GM23338 (cell line): ENCODE measurements at regions not wholly inside any gene's neighbourhood (a gene's known extent, or its start where the extent isn't known, plus 50 kb on each side); places are given as distances from the start of the nearest gene placed in this dataset.

ENCODE experiments used
- ATAC-seq: fragments of 200-7000 bp; cut with Tn5 transposase; 3 replicates; pipeline ENCODE4 v1.9.1; 2020
- DNase-seq: peaks from one replicate; pipeline ENCODE4 v3.0.0-alpha.2; 2015; ENCODE audit warnings: low spot score
- H2AFZ ChIP-seq: fragments of 200-600 bp; sonication (generic); 2 replicates; pipeline ENCODE4 v1.8.0; 2016; ENCODE audit warnings: antibody characterized with exemption, mild to moderate bottlenecking, moderate library complexity
- H3F3A ChIP-seq: fragments of 200-600 bp; sonication (generic); replicated peaks from 2 replicates; pipeline ENCODE4 v1.8.0; 2017; ENCODE audit warnings: antibody characterized with exemption, mixed run types, low read depth
- H3K27ac ChIP-seq: fragments of 200-600 bp; sonication (generic); 2 replicates; pipeline ENCODE4 v1.6.1; 2016; ENCODE audit warnings: low read depth
- H3K27me3 ChIP-seq: fragments of 200-600 bp; sonication (generic); 2 replicates; pipeline ENCODE4 v1.8.0; 2016; ENCODE audit warnings: mild to moderate bottlenecking, mixed run types, moderate library complexity; ENCODE audit not compliant: insufficient read depth
- H3K36me3 ChIP-seq: fragments of 200-600 bp; sonication (generic); 2 replicates; pipeline ENCODE4 v1.8.0; 2016; ENCODE audit warnings: mild to moderate bottlenecking; ENCODE audit not compliant: insufficient read depth
- H3K4me1 ChIP-seq: fragments of 200-600 bp; sonication (generic); 2 replicates; pipeline ENCODE4 v1.8.0; 2016; ENCODE audit warnings: mild to moderate bottlenecking, moderate library complexity; ENCODE audit not compliant: insufficient read depth
- H3K4me2 ChIP-seq: fragments of 200-600 bp; sonication (generic); 2 replicates; pipeline ENCODE4 v1.7.1; 2017; ENCODE audit warnings: mixed run types
- H3K4me3 ChIP-seq: fragments of 200-600 bp; sonication (generic); 2 replicates; pipeline ENCODE4 v1.6.1; 2016; ENCODE audit warnings: mixed run types
- H3K79me2 ChIP-seq: fragments of 200-600 bp; sonication (generic); replicated peaks from 2 replicates; pipeline ENCODE4 v1.8.0; 2017; ENCODE audit warnings: mild to moderate bottlenecking; ENCODE audit not compliant: insufficient read depth
- H3K9me2 ChIP-seq: fragments of 200-600 bp; sonication (generic); 2 replicates; pipeline ENCODE4 v1.8.0; 2017; ENCODE audit not compliant: insufficient read depth
- H4K20me1 ChIP-seq: fragments of 200-600 bp; sonication (generic); replicated peaks from 2 replicates; pipeline ENCODE4 v1.8.0; 2017; ENCODE audit warnings: mild to moderate bottlenecking; ENCODE audit not compliant: insufficient read depth
- H3K27ac Mint-ChIP-seq: 2 replicates; pipeline ENCODE4 v1.8.0; 2020; ENCODE audit warnings: inconsistent platforms, mild to moderate bottlenecking, moderate library complexity, mixed read lengths
- H3K27me3 Mint-ChIP-seq: 3 replicates; pipeline ENCODE4 v1.8.0; 2022; ENCODE audit warnings: low read depth, mild to moderate bottlenecking, moderate library complexity, mixed read lengths, inconsistent platforms; ENCODE audit not compliant: insufficient read depth, poor library complexity
- H3K36me3 Mint-ChIP-seq: 3 replicates; pipeline ENCODE4 v1.8.0; 2021; ENCODE audit warnings: low read depth, mild to moderate bottlenecking, inconsistent platforms, moderate library complexity, mixed read lengths
- H3K4me1 Mint-ChIP-seq: 3 replicates; pipeline ENCODE4 v1.8.0; 2020; ENCODE audit warnings: mild to moderate bottlenecking, inconsistent platforms, mixed read lengths
- H3K4me3 Mint-ChIP-seq: 3 replicates; pipeline ENCODE4 v1.8.0; 2021; ENCODE audit warnings: moderate library complexity, mild to moderate bottlenecking, inconsistent platforms, mixed read lengths
- H3K9me3 Mint-ChIP-seq: 3 replicates; pipeline ENCODE4 v1.8.0; 2020; ENCODE audit warnings: moderate library complexity, mild to moderate bottlenecking, inconsistent platforms, mixed read lengths
- CREB1 ChIP-seq: fragments of 250-450 bp; sonication (Bioruptor Pico); IDR thresholded peaks from 2 replicates; pipeline ENCODE4 v1.5.0; 2020; ENCODE audit warnings: low read depth, mild to moderate bottlenecking, moderate library complexity
- CTCF ChIP-seq, 2 experiments: fragments of 200-600 bp in 1 of 2; sonication (generic) in 1 of 2; conservative IDR thresholded peaks; 2 replicates each; pipeline versions ENCODE4 v1.5.1 to v1.6.1; 2016 to 2017; ENCODE audit warnings: antibody characterized with exemption in 2 of 2, low read depth in 2 of 2, mild to moderate bottlenecking in 2 of 2, moderate library complexity in 1 of 2
- ETS1 ChIP-seq: IDR thresholded peaks from 2 replicates; pipeline ENCODE4 v1.6.1; 2016; ENCODE audit warnings: antibody characterized with exemption
- EZH2 ChIP-seq: fragments of 200-600 bp; sonication (generic); IDR thresholded peaks from one replicate; pipeline ENCODE4 v1.8.0; 2017; ENCODE audit warnings: antibody characterized with exemption, mild to moderate bottlenecking, low read depth; ENCODE audit not compliant: unreplicated experiment
- EZH2phosphoT487 ChIP-seq: fragments of 200-600 bp; sonication (generic); IDR thresholded peaks from one replicate; pipeline ENCODE4 v1.8.1; 2018; ENCODE audit warnings: antibody characterized with exemption; ENCODE audit not compliant: unreplicated experiment
- JUNB ChIP-seq: IDR thresholded peaks from one replicate; pipeline ENCODE4 v1.6.1; 2016; ENCODE audit warnings: antibody characterized with exemption; ENCODE audit not compliant: unreplicated experiment
- NANOG ChIP-seq: IDR thresholded peaks from 2 replicates; pipeline ENCODE4 v1.6.1; 2016; ENCODE audit warnings: antibody characterized with exemption, borderline replicate concordance
- POLR2AphosphoS5 ChIP-seq: IDR thresholded peaks from 2 replicates; pipeline ENCODE4 v1.6.1; 2016; ENCODE audit warnings: antibody characterized with exemption, low read depth
- REST ChIP-seq: IDR thresholded peaks from one replicate; pipeline ENCODE4 v1.6.1; 2018; ENCODE audit warnings: antibody characterized with exemption; ENCODE audit not compliant: unreplicated experiment
- STAT1 ChIP-seq: IDR thresholded peaks from one replicate; pipeline ENCODE4 v1.6.1; 2016; ENCODE audit warnings: antibody characterized with exemption; ENCODE audit not compliant: unreplicated experiment
- ZNF114 ChIP-seq: fragments of 250-450 bp; sonication (Bioruptor Pico); IDR thresholded peaks from 2 replicates; pipeline ENCODE4 v1.5.0; 2020; ENCODE audit warnings: mild to moderate bottlenecking, moderate library complexity
- ZNF331 ChIP-seq: fragments of 250-450 bp; sonication (Bioruptor Pico); IDR thresholded peaks from 2 replicates; pipeline ENCODE4 v1.5.0; 2020; ENCODE audit warnings: low read depth, mild to moderate bottlenecking, moderate library complexity

- TF ChIP-seq POLR2AphosphoS5: no peak
- no peak for TF ChIP-seq ETS1
- no peak for TF ChIP-seq ZNF331
- no peak for TF ChIP-seq CREB1 (CRISPR knock-in tag)
- no peak for TF ChIP-seq STAT1
- no peak for TF ChIP-seq EZH2
- no peak for TF ChIP-seq NANOG
- no peak for TF ChIP-seq ZNF114 (CRISPR knock-in tag)
- TF ChIP-seq EZH2phosphoT487: no peak
These were observed 188.6 kb upstream of the ASIC2 start (continued) for GRCh38 chr17:33481652-33482051.

GRCh38 chr17:33482636-33483035 lies 189.5 kb upstream of the ASIC2 start:
- H3K4me1 Mint-ChIP-seq: no peaks in the 10 kb centered on the region
- DNase-seq: no peak
- H3K27ac Mint-ChIP-seq: no peak overlapping the region
- Histone ChIP-seq H3K4me3 (no peak overlapping the region), H3F3A (no peaks in the 10 kb centered on the region), H3K4me1 (no peaks in the 10 kb centered on the region), H3K4me2 (no peak overlapping the region), H3K79me2 (no peaks in the 10 kb centered on the region), H3K9me2 (no peaks in the 10 kb centered on the region), H4K20me1 (no peaks in the 10 kb centered on the region), H3K27me3 (no peaks in the 10 kb centered on the region), H3K36me3 (no peaks in the 10 kb centered on the region), H2AFZ (no peak overlapping the region), H3K27ac (no peak overlapping the region)
- peaks cover 2% of the 10 kb centered on the region for H3K27me3 Mint-ChIP-seq
- no peaks in the 10 kb centered on the region for H3K36me3 Mint-ChIP-seq
- no peak overlapping the region for H3K4me3 Mint-ChIP-seq
- no peak for ATAC-seq
- H3K9me3 Mint-ChIP-seq: no peaks in the 10 kb centered on the region
- TF ChIP-seq CREB1 (CRISPR knock-in tag) (no peak), CTCF (conservative IDR thresholded peaks at IDR 0.05; ENCODE audit: low read depth in 2 of 2) (no peak), EZH2phosphoT487 (no peak), EZH2 (no peak), REST (no peak), POLR2AphosphoS5 (no peak), NANOG (no peak), ETS1 (no peak), JUNB (no peak)
